ENCODE measurements at regions not wholly inside any gene's neighbourhood (a gene's known extent, or its start where the extent isn't known, plus 50 kb on each side); places are given as distances from the start of the nearest gene placed in this dataset.

GRCh38 chr14:39733741-39734140 is 301.5 kb upstream of the FBXO33 start:
- CTCF ChIA-PET = no interaction called here
- no peak for TF ChIP-seq POLR2AphosphoS5 (IDR thresholded peaks at IDR 0.05; ENCODE audit: low read depth, low read length)
- no peak for TF ChIP-seq TCF7L2 (IDR thresholded peaks at IDR 0.05; ENCODE audit: low read depth, low read length)
- TF ChIP-seq SIN3A (IDR thresholded peaks at IDR 0.05; ENCODE audit: borderline replicate concordance, insufficient read depth, low read depth, low read length) = no peak
- TF ChIP-seq REST (IDR thresholded peaks at IDR 0.05; ENCODE audit: insufficient read depth in 1 of 2, low read depth in 2 of 2, low read length in 1 of 2) = no peak
- TF ChIP-seq CTCF (IDR thresholded peaks at IDR 0.05) = no peak

GRCh38 chr14:39731912-39732311 is 299.7 kb upstream of the FBXO33 start:
- ChIA-PET CTCF (no interaction called here), POLR2A (no interaction called here)
- H3K4me3 ChIP-seq (ENCODE audit: low read depth in 2 of 2, low read length in 2 of 2) = no peak overlapping the region
- TF ChIP-seq SIN3A (IDR thresholded peaks at IDR 0.05; ENCODE audit: borderline replicate concordance, insufficient read depth, low read depth, low read length) = no peak
- no peak for TF ChIP-seq TCF7L2 (IDR thresholded peaks at IDR 0.05; ENCODE audit: low read depth, low read length)
- TF ChIP-seq POLR2AphosphoS5 (IDR thresholded peaks at IDR 0.05; ENCODE audit: low read depth, low read length) = no peak
- TF ChIP-seq CTCF (IDR thresholded peaks at IDR 0.05) = peak; percentile 15; the same call in 1 of the 2 replicates
- no peaks in the 10 kb centered on the region for H3K9me3 ChIP-seq (ENCODE audit: control insufficient read depth, insufficient read depth, low read depth, low read length)
- H3K27ac ChIP-seq (ENCODE audit: low read length) = no peak overlapping the region
- intact Hi-C loops (cut with micrococcal nuclease; ENCODE audit: unreplicated experiment) = no loop called here
- no peaks in the 10 kb centered on the region for H3K27me3 ChIP-seq (ENCODE audit: control insufficient read depth, insufficient read depth, low read length)
- in situ Hi-C loops (cut with HindIII; ENCODE audit: low pct_unique_long_range_greater_than_20kb, low sequenced_read_pairs) = no loop called here
- BruUV-seq (replicated peaks) = no TSS peak
- no peak for DNase-seq (ENCODE audit: low read depth, low spot score)
- H3K36me3 ChIP-seq (ENCODE audit: control insufficient read depth, insufficient read depth, low read length) = no peaks in the 10 kb centered on the region
- no peaks in the 10 kb centered on the region for H3K4me1 ChIP-seq (ENCODE audit: control insufficient read depth, insufficient read depth, low read length)
- no peak for ATAC-seq

More at GRCh38 chr14:39733741-39734140, 301.5 kb upstream of the FBXO33 start:
- Histone ChIP-seq H3K36me3 (ENCODE audit: control insufficient read depth, insufficient read depth, low read length) (no peaks in the 10 kb centered on the region), H3K4me3 (ENCODE audit: low read depth in 2 of 2, low read length in 2 of 2) (no peak overlapping the region), H3K27ac (ENCODE audit: low read length) (no peak overlapping the region), H3K4me1 (ENCODE audit: control insufficient read depth, insufficient read depth, low read length) (no peaks in the 10 kb centered on the region), H3K27me3 (ENCODE audit: control insufficient read depth, insufficient read depth, low read length) (no peaks in the 10 kb centered on the region), H3K9me3 (ENCODE audit: control insufficient read depth, insufficient read depth, low read depth, low read length) (no peaks in the 10 kb centered on the region)
- DNase-seq (ENCODE audit: low read depth, low spot score) (no peak), ATAC-seq (no peak)
- intact Hi-C loops (cut with micrococcal nuclease; ENCODE audit: unreplicated experiment) = no loop called here
- POLR2A ChIA-PET = no interaction called here
- in situ Hi-C loops (cut with HindIII; ENCODE audit: low pct_unique_long_range_greater_than_20kb, low sequenced_read_pairs) = no loop called here
- BruUV-seq (replicated peaks) = no TSS peak

Data from Panc1 (cell line).